ENCODE measurements at regions not wholly inside any gene's neighbourhood (a gene's known extent, or its start where the extent isn't known, plus 50 kb on each side); places are given as distances from the start of the nearest gene placed in this dataset.

GRCh38 chr1:56304975-56305374 lies 274.4 kb downstream of the PLPP3 start:
- DNase-seq, result no peak

GRCh38 chr1:56303805-56304204 lies 275.6 kb downstream of the PLPP3 start:
- DNase-seq, result no peak

GRCh38 chr1:56302878-56303277 lies 276.5 kb downstream of the PLPP3 start:
- no peak for DNase-seq

- no peak for DNase-seq
Measured at GRCh38 chr1:56301791-56302190, 277.6 kb downstream of the PLPP3 start.

- DNase-seq, result no peak
Measured at GRCh38 chr1:56300836-56301235, 278.5 kb downstream of the PLPP3 start.

GRCh38 chr1:56298866-56299265 lies 280.5 kb downstream of the PLPP3 start:
- no peak for DNase-seq

GRCh38 chr1:56297904-56298303 lies 281.5 kb downstream of the PLPP3 start:
- no peak for DNase-seq

GRCh38 chr1:56297208-56297607 lies 282.2 kb downstream of the PLPP3 start:
- no peak for DNase-seq

- no peak for DNase-seq
Measured at GRCh38 chr1:56295949-56296929, 283.1 kb downstream of the PLPP3 start.

GRCh38 chr1:56291374-56291919 lies 287.9 kb downstream of the PLPP3 start:
- no peak for DNase-seq

- no peak for DNase-seq
Measured at GRCh38 chr1:56289260-56289659, 290.1 kb downstream of the PLPP3 start.

GRCh38 chr1:56287721-56288120 lies 291.6 kb downstream of the PLPP3 start:
- DNase-seq, result no peak

- no peak for DNase-seq
Measured at GRCh38 chr1:56286956-56287355, 292.4 kb downstream of the PLPP3 start.

GRCh38 chr1:56286506-56286905 lies 292.9 kb downstream of the PLPP3 start:
- no peak for DNase-seq

- no peak for DNase-seq
Measured at GRCh38 chr1:56285554-56286402, 293.6 kb downstream of the PLPP3 start.

- no peak for DNase-seq
Measured at GRCh38 chr1:56284928-56285327, 294.4 kb downstream of the PLPP3 start.

- DNase-seq, result no peak
Measured at GRCh38 chr1:56278061-56278460, 301.3 kb downstream of the PLPP3 start.

- DNase-seq, result no peak
Measured at GRCh38 chr1:56268519-56269140, 310.7 kb downstream of the PLPP3 start.

GRCh38 chr1:56267611-56268010 lies 311.8 kb downstream of the PLPP3 start:
- no peak for DNase-seq

GRCh38 chr1:56266359-56266758 lies 313.0 kb downstream of the PLPP3 start:
- DNase-seq, result no peak

- DNase-seq, result no peak
Measured at GRCh38 chr1:56265216-56265615, 314.1 kb downstream of the PLPP3 start.

- DNase-seq, result no peak
Measured at GRCh38 chr1:56263908-56264307, 315.5 kb downstream of the PLPP3 start.

- no peak for DNase-seq
Measured at GRCh38 chr1:56258371-56258770, 321.0 kb downstream of the PLPP3 start.
